ENCODE measurements at regions not wholly inside any gene's neighbourhood (a gene's known extent, or its start where the extent isn't known, plus 50 kb on each side); places are given as distances from the start of the nearest gene placed in this dataset.

DNA sequence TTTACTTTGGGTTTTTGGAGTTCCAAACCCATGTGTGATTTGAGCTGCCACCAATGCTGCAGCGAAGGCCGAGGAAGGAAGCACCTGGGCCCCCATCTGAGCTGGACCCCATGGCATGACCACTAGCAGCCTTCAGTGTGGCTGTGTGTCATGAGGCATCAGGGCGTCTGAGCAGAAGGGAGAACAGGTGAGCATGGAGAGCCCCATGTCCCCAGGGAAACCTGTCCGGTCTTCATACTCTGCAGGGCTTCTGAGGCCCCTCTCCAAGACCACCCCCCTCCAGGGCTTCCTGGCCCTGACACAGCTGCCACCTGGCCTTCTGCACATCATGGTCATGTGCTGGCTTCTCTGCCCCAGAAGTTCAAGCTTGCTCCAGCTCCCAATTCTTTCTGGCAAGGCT lies 169.1 kb upstream of the CST7 start:
- Histone ChIP-seq H4K8ac (ENCODE audit: low read depth in 2 of 2, low read length in 2 of 2) (no peak overlapping the region), H3K4me3 (ENCODE audit: insufficient read depth, low read depth, low read length) (no peak overlapping the region), H3K4me1 (ENCODE audit: control insufficient read depth, insufficient read depth, low read length) (no peaks in the 10 kb centered on the region), H3K4ac (ENCODE audit: low read depth, low read length) (no peak overlapping the region), H3K9me3 (ENCODE audit: control insufficient read depth, insufficient read depth, low read length) (0 out of 2 replicates have a peak, but pooled peaks cover 1% of the 10 kb centered on the region), H2BK15ac (ENCODE audit: low read depth, low read length) (no peak overlapping the region), H3K56ac (ENCODE audit: extremely low read depth, insufficient read depth, low read length) (no peak overlapping the region), H3K36me3 (ENCODE audit: control insufficient read depth, insufficient read depth, low read length) (no peaks in the 10 kb centered on the region), H3K23ac (ENCODE audit: low read depth, low read length) (no peak overlapping the region), H3K14ac (replicated peaks; ENCODE audit: low read depth, low read length) (no peak overlapping the region), H2BK5ac (ENCODE audit: low read depth, low read length, poor library complexity, severe bottlenecking) (no peak overlapping the region), H3K9ac (ENCODE audit: low read depth, low read length) (no peak overlapping the region), H4K5ac (ENCODE audit: low read depth, low read length) (no peak overlapping the region), H3K18ac (ENCODE audit: low read depth, low read length) (no peak overlapping the region), H4K20me1 (ENCODE audit: insufficient read depth, low read length) (no peaks in the 10 kb centered on the region), H2AK9ac (replicated peaks; ENCODE audit: low read depth, low read length, poor library complexity) (no peak overlapping the region), H4K91ac (ENCODE audit: insufficient read depth, low read depth, low read length) (no peak overlapping the region), H3K4me2 (ENCODE audit: low read depth, low read length) (no peak overlapping the region), H3K27ac (ENCODE audit: insufficient read depth, low read length) (no peak overlapping the region), H2AFZ (replicated peaks; ENCODE audit: low read length, poor library complexity) (no peak overlapping the region), H2BK120ac (ENCODE audit: low read depth, low read length) (no peak overlapping the region), H3K27me3 (ENCODE audit: control insufficient read depth, insufficient read depth, low read length) (peaks cover 43% of the 10 kb centered on the region), H2BK20ac (ENCODE audit: low read depth, low read length) (no peak overlapping the region), H3K79me1 (ENCODE audit: low read depth in 1 of 2, low read length in 2 of 2) (no peaks in the 10 kb centered on the region), H3K9me1 (ENCODE audit: insufficient read depth, low read length) (no peaks in the 10 kb centered on the region), H2AK5ac (ENCODE audit: low read depth, low read length) (no peak overlapping the region)
- no TSS peak for BruUV-seq (replicated peaks)
- ChIA-PET CTCF (no interaction called here), POLR2A (ENCODE audit: unreplicated experiment) (no interaction called here)
- TF ChIP-seq MAZ (IDR thresholded peaks at IDR 0.05; ENCODE audit: borderline replicate concordance, low read depth, low read length) (no peak), NFE2L2 (IDR thresholded peaks at IDR 0.05; ENCODE audit: low read depth, low read length) (no peak), CEBPB (IDR thresholded peaks at IDR 0.05; ENCODE audit: low read depth, low read length) (no peak), MAFK (IDR thresholded peaks at IDR 0.05; ENCODE audit: low read depth, low read length) (no peak), FOS (IDR thresholded peaks at IDR 0.05; ENCODE audit: low read depth, low read length) (no peak), BHLHE40 (IDR thresholded peaks at IDR 0.05; ENCODE audit: low read depth, low read length) (no peak), CHD1 (IDR thresholded peaks at IDR 0.05; ENCODE audit: low read depth, low read length) (no peak), SMC3 (IDR thresholded peaks at IDR 0.05; ENCODE audit: low read depth, low read length) (no peak), POLR2A (IDR thresholded peaks at IDR 0.05; ENCODE audit: low read depth, low read length) (no peak)
- TF ChIP-seq, protein P1, sequence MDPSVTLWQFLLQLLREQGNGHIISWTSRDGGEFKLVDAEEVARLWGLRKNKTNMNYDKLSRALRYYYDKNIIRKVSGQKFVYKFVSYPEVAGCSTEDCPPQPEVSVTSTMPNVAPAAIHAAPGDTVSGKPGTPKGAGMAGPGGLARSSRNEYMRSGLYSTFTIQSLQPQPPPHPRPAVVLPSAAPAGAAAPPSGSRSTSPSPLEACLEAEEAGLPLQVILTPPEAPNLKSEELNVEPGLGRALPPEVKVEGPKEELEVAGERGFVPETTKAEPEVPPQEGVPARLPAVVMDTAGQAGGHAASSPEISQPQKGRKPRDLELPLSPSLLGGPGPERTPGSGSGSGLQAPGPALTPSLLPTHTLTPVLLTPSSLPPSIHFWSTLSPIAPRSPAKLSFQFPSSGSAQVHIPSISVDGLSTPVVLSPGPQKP (IDR thresholded peaks at IDR 0.05; ENCODE audit: borderline replicate concordance, low read depth, low read length) = no peak
- TF ChIP-seq, protein P2, sequence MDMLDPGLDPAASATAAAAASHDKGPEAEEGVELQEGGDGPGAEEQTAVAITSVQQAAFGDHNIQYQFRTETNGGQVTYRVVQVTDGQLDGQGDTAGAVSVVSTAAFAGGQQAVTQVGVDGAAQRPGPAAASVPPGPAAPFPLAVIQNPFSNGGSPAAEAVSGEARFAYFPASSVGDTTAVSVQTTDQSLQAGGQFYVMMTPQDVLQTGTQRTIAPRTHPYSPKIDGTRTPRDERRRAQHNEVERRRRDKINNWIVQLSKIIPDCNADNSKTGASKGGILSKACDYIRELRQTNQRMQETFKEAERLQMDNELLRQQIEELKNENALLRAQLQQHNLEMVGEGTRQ (IDR thresholded peaks at IDR 0.05; ENCODE audit: low read depth, low read length) = no peak
- DNase-seq (no peak), ATAC-seq (ENCODE audit: low read depth) (no peak)
- in situ Hi-C loops (cut with MboI; ENCODE audit: low sequenced_read_pairs) (no loop called here), intact Hi-C loops (cut with micrococcal nuclease) (loop anchor here (2.0 to 10.0 kb wide), 2 partner anchors 139 to 255 kb away; no protein-coding TSS in a partner anchor), dilution Hi-C loops (cut with HindIII; ENCODE audit: low sequenced_read_pairs, unreplicated experiment) (no loop called here)
- 87% methylated on average over 2 of the region's 4 CpGs; no CpG with 5 or more reads in 1 of the 2 experiments for WGBS, 2 experiments (ENCODE audit: extremely low coverage in 2 of 2, insufficient read length in 1 of 2)
